Endothelial cell of umbilical vein (primary cell): ENCODE measurements at regions not wholly inside any gene's neighbourhood (a gene's known extent, or its start where the extent isn't known, plus 50 kb on each side); places are given as distances from the start of the nearest gene placed in this dataset.

Experiments
- BruUV-seq: library from RNA; stranded (reverse); fragments of 400-500 nt; replicated peaks from 2 replicates; lab custom pipeline; 2021; lab: Mats Ljungman, UMichigan
- CTCF ChIA-PET: fragments of 300-600, 350-600 bp; sonication (Branson Sonifier 250); formaldehyde crosslinking; loops from one replicate; lab custom pipeline; 2021; ENCODE audit warnings: antibody characterized with exemption, inconsistent platforms; lab: Charles Lee
- POLR2A ChIA-PET: fragments of 300-600, 350-600 bp; sonication (Branson Sonifier 250); formaldehyde crosslinking; loops from one replicate; lab custom pipeline; 2021; ENCODE audit warnings: antibody characterized with exemption, inconsistent platforms; lab: Charles Lee
- DNase-seq: peaks from one replicate; pipeline ENCODE4 v3.0.0-alpha.2; 2011; ENCODE audit warnings: low read depth, low spot score
- FAIRE-seq: peaks from 2 replicates; lab custom pipeline; 2011; peaks lifted over from hg19 to GRCh38; lab: Jason Lieb, UNC
- H2AFZ ChIP-seq: 2 replicates; pipeline ENCODE4 v1.6.0; 2012; ENCODE audit warnings: low read depth, low read length, control low read depth, inconsistent platforms
- H3K27ac ChIP-seq: 2 replicates; pipeline ENCODE4 v1.5.1; 2011; ENCODE audit warnings: low read depth, mild to moderate bottlenecking, control low read depth, low read length, moderate library complexity; ENCODE audit not compliant: insufficient read depth
- H3K27me3 ChIP-seq, 2 experiments: 2 replicates each; pipeline versions ENCODE4 v1.6.0 to v1.6.1; 2011; ENCODE audit warnings: low read length in 2 of 2, mixed read lengths in 1 of 2; ENCODE audit not compliant: control insufficient read depth in 2 of 2, insufficient read depth in 2 of 2
- H3K36me3 ChIP-seq, 2 experiments: 2 replicates in 1 of 2; 3 replicates in 1 of 2; pipeline ENCODE4 v1.5.1; 2011; ENCODE audit warnings: low read length in 2 of 2, mild to moderate bottlenecking in 1 of 2, moderate library complexity in 1 of 2; ENCODE audit not compliant: control insufficient read depth in 2 of 2, insufficient read depth in 2 of 2; ENCODE audit errors: extremely low read depth in 1 of 2
- H3K4me1 ChIP-seq: 3 replicates; pipeline ENCODE4 v1.5.1; 2011; ENCODE audit warnings: mild to moderate bottlenecking, low read length; ENCODE audit not compliant: control insufficient read depth, insufficient read depth; ENCODE audit errors: extremely low read depth
- H3K4me2 ChIP-seq: 2 replicates; pipeline ENCODE4 v1.6.1; 2011; ENCODE audit warnings: low read length, control low read depth, mixed read lengths; ENCODE audit not compliant: insufficient read depth
- H3K4me3 ChIP-seq, 3 experiments: fragments of 200-600 bp in 1 of 3; sonication (generic), shearing (Covaris generic) in 1 of 3; replicated peaks in 1 of 3; 2 replicates each; pipeline ENCODE4 v1.5.1; 2011 to 2016; ENCODE audit warnings: control low read depth in 3 of 3, low read length in 3 of 3, mild to moderate bottlenecking in 2 of 3, inconsistent platforms in 1 of 3, low read depth in 1 of 3, moderate library complexity in 1 of 3; ENCODE audit not compliant: insufficient read depth in 1 of 3
- H3K79me2 ChIP-seq: 2 replicates; pipeline ENCODE4 v1.6.0; 2012; ENCODE audit warnings: low read length, inconsistent platforms; ENCODE audit not compliant: control insufficient read depth, insufficient read depth
- H3K9ac ChIP-seq: replicated peaks from 2 replicates; pipeline ENCODE3; 2011; ENCODE audit warnings: low read length, control low read depth; ENCODE audit not compliant: insufficient read depth; ENCODE audit errors: extremely low read depth
- H3K9me1 ChIP-seq: replicated peaks from 3 replicates; pipeline ENCODE4 v1.6.0; 2011; ENCODE audit warnings: mild to moderate bottlenecking, low read length; ENCODE audit not compliant: control insufficient read depth, insufficient read depth; ENCODE audit errors: extremely low read depth
- H3K9me3 ChIP-seq: replicated peaks from 2 replicates; pipeline ENCODE4 v1.5.1; 2012; ENCODE audit warnings: low read length, inconsistent platforms; ENCODE audit not compliant: control insufficient read depth, insufficient read depth
- H4K20me1 ChIP-seq: replicated peaks from 2 replicates; pipeline ENCODE3; 2011; ENCODE audit warnings: mild to moderate bottlenecking, low read length; ENCODE audit not compliant: control insufficient read depth, insufficient read depth; ENCODE audit errors: extremely low read depth
- EZH2 ChIP-seq: IDR thresholded peaks from 2 replicates; pipeline ENCODE4 v1.6.1; 2012; ENCODE audit warnings: borderline replicate concordance, low read depth, mild to moderate bottlenecking, moderate library complexity, low read length, inconsistent platforms; ENCODE audit not compliant: severe bottlenecking
- FOS ChIP-seq: IDR thresholded peaks from 2 replicates; pipeline ENCODE4 v1.6.1; 2011; ENCODE audit warnings: mild to moderate bottlenecking, low read length, moderate library complexity, borderline replicate concordance; ENCODE audit not compliant: insufficient read depth
- GATA2 ChIP-seq: IDR thresholded peaks from 2 replicates; pipeline ENCODE4 v1.7.0; 2011; ENCODE audit warnings: low read depth, mild to moderate bottlenecking, moderate library complexity, mixed read lengths, low read length; ENCODE audit not compliant: insufficient read length, insufficient read depth
- JUN ChIP-seq: IDR thresholded peaks from 2 replicates; pipeline ENCODE4 v1.6.1; 2011; ENCODE audit warnings: borderline replicate concordance, low read depth; ENCODE audit not compliant: insufficient read length, insufficient read depth
- MYC ChIP-seq: IDR thresholded peaks from one replicate; pipeline ENCODE4 v1.6.1; 2011; ENCODE audit warnings: mild to moderate bottlenecking, low read depth, low read length
- POLR2A ChIP-seq: IDR thresholded peaks from 2 replicates; pipeline ENCODE4 v1.6.1; 2012; ENCODE audit warnings: low read depth, mild to moderate bottlenecking, control low read depth, low read length
- POLR2AphosphoS5 ChIP-seq: IDR thresholded peaks from 2 replicates; pipeline ENCODE4 v1.6.1; 2012; ENCODE audit warnings: low read depth, mild to moderate bottlenecking, control low read depth, low read length, moderate library complexity; ENCODE audit not compliant: insufficient read depth
- dilution Hi-C: fragments of 300-500 bp; cut with MboI; formaldehyde crosslinking; loops from one replicate; pipeline ENCODE4 v1.15.0; 2019; ENCODE audit warnings: low sequenced_read_pairs; ENCODE audit not compliant: extremely low pct_ligation_motif_present
- intact Hi-C: fragments of 100-400 bp; cut with micrococcal nuclease; formaldehyde crosslinking; loops from one replicate; pipeline ENCODE4 v1.10.0; 2022
- TF ChIP-seq, protein P1 (sequence below): IDR thresholded peaks from 2 replicates; pipeline ENCODE4 v1.6.1; 2011; ENCODE audit not compliant: insufficient read depth, insufficient read length
- TF ChIP-seq, protein P2 (sequence below), 2 donors: IDR thresholded peaks; 1 replicate in 1 of 2; 2 replicates in 1 of 2; pipeline ENCODE4 v1.5.1; 2011; ENCODE audit warnings: low read length in 2 of 2, mild to moderate bottlenecking in 2 of 2, moderate library complexity in 2 of 2, control low read depth in 1 of 2, inconsistent platforms in 1 of 2, low read depth in 1 of 2; ENCODE audit not compliant: insufficient read depth in 1 of 2; ENCODE audit errors: extremely low read depth in 1 of 2

DNA sequence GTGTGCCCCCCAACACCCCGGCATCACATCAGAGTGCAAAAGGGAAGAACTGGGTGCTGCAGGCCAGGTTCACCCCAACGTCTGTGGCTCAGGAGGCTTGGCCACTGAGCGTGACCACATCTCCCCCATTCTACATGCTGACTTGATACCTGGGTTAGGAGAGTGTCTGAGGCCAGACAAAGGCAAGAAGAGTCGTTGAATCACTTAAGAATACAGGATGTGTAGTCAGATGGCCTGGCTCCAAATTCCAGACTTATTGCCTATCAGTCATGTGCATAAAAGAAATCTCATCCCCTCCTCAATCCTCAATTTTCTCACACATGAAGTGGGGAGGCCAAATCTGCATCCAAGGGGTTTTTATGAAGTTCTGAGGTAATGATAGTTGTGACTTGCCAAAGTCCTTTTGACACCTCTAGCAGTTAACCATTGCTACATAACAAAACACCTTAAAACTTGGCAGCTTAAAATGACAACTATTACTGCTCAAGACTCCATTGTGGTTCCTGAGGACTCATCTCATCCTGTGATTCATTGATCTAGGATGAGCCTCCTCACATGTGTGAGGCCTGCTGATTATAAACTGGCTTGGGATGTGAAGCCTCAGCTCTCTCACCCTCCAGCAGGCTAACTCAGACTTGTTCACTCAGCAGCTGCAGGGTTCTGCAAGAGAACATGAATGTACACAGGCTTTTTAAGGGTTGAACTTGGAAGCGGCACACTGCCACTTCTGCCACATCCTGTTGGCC is 138.8 kb upstream of the TLE3 start:
- dilution Hi-C loops, result no loop called here
- no peaks in the 10 kb centered on the region for H3K9me3 ChIP-seq
- no TSS peak for BruUV-seq
- POLR2A ChIA-PET, result no interaction called here
- TF ChIP-seq, protein P1, sequence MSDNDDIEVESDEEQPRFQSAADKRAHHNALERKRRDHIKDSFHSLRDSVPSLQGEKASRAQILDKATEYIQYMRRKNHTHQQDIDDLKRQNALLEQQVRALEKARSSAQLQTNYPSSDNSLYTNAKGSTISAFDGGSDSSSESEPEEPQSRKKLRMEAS, result no peak
- TF ChIP-seq POLR2AphosphoS5, result no peak
- intact Hi-C loops, result no loop called here
- no peaks in the 10 kb centered on the region for H3K36me3 ChIP-seq
- H3K4me2 ChIP-seq, result no peak overlapping the region
- H3K4me1 ChIP-seq, result no peaks in the 10 kb centered on the region
- H3K79me2 ChIP-seq, result no peaks in the 10 kb centered on the region
- no peak overlapping the region for H3K4me3 ChIP-seq
- no peak overlapping the region for H2AFZ ChIP-seq
- no peak for FAIRE-seq
- no peak overlapping the region for H3K27ac ChIP-seq
- DNase-seq, result no peak
- H4K20me1 ChIP-seq, result no peaks in the 10 kb centered on the region
- CTCF ChIA-PET, result interaction anchor here (0.8 to 1.3 kb wide), 2 partner anchors 10 to 127 kb away, joined by 3 read pairs; no protein-coding TSS in a partner anchor
- H3K9ac ChIP-seq, result no peak overlapping the region
- H3K9me1 ChIP-seq, result no peaks in the 10 kb centered on the region
- peaks cover 1 to 2% of the 10 kb centered on the region in 2 experiments for H3K27me3 ChIP-seq

DNA sequence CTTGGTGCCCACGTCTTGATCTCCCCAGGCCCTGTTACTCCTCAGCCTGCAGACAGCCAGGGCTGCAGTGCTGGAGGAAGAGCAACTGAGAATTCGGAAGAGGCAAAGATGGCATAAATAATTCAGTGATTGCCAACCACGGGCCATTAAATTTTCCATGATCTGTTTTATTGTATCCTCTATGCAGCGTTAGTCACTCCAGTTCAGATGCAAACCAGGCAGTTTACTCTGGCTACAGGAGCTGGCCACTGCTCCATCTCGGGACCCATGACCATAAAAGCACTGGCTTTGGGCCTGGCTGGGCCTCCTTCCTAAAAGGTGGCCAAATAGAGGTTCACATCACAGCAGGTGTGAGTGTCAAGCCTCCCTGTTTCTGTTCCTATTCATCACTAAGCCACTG is 137.6 kb upstream of the TLE3 start:
- no peaks in the 10 kb centered on the region for H3K4me1 ChIP-seq
- H3K36me3 ChIP-seq, result no peaks in the 10 kb centered on the region
- no peak overlapping the region for H2AFZ ChIP-seq
- intact Hi-C loops, result no loop called here
- ChIA-PET POLR2A (no interaction called here), CTCF (interaction anchor here (1.3 kb wide), 1 partner anchor 128 kb away, joined by 3 read pairs; no protein-coding TSS in a partner anchor)
- no peaks in the 10 kb centered on the region for H4K20me1 ChIP-seq
- TF ChIP-seq POLR2AphosphoS5 (no peak), JUN (no peak), POLR2A (no peak), FOS (no peak), GATA2 (no peak), MYC (no peak), EZH2 (no peak)
- TF ChIP-seq, protein P1, result no peak
- TF ChIP-seq, protein P2, sequence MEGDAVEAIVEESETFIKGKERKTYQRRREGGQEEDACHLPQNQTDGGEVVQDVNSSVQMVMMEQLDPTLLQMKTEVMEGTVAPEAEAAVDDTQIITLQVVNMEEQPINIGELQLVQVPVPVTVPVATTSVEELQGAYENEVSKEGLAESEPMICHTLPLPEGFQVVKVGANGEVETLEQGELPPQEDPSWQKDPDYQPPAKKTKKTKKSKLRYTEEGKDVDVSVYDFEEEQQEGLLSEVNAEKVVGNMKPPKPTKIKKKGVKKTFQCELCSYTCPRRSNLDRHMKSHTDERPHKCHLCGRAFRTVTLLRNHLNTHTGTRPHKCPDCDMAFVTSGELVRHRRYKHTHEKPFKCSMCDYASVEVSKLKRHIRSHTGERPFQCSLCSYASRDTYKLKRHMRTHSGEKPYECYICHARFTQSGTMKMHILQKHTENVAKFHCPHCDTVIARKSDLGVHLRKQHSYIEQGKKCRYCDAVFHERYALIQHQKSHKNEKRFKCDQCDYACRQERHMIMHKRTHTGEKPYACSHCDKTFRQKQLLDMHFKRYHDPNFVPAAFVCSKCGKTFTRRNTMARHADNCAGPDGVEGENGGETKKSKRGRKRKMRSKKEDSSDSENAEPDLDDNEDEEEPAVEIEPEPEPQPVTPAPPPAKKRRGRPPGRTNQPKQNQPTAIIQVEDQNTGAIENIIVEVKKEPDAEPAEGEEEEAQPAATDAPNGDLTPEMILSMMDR (IDR thresholded peaks at IDR 0.05; ENCODE audit: extremely low read depth in 1 of 2, insufficient read depth in 1 of 2, low read depth in 1 of 2, low read length in 2 of 2), result no peak
- FAIRE-seq (no peak), DNase-seq (no peak)
- no peak overlapping the region for H3K9ac ChIP-seq
- H3K79me2 ChIP-seq, result no peaks in the 10 kb centered on the region
- no peaks in the 10 kb centered on the region for H3K9me3 ChIP-seq
- dilution Hi-C loops, result no loop called here
- no peak overlapping the region for H3K4me2 ChIP-seq
- no peak overlapping the region for H3K27ac ChIP-seq
- no peak overlapping the region for H3K4me3 ChIP-seq
- no TSS peak for BruUV-seq
- peaks cover 2 to 3% of the 10 kb centered on the region in 2 experiments for H3K27me3 ChIP-seq
- H3K9me1 ChIP-seq, result no peaks in the 10 kb centered on the region
